DMS 273 treated with DMSO at 0.1 percent for 48 hours (cell line): ENCODE measurements at regions not wholly inside any gene's neighbourhood (a gene's known extent, or its start where the extent isn't known, plus 50 kb on each side); places are given as distances from the start of the nearest gene placed in this dataset.
"Not testable (repeated sequence)": the region's sequence is repeated elsewhere in the genome, so short reads cannot be mapped to it uniquely, and the experiment has no call there.

Source experiments
- DNase-seq: peaks from one replicate; lab custom pipeline; 2025; lab: John Stamatoyannopoulos, UW

DNA sequence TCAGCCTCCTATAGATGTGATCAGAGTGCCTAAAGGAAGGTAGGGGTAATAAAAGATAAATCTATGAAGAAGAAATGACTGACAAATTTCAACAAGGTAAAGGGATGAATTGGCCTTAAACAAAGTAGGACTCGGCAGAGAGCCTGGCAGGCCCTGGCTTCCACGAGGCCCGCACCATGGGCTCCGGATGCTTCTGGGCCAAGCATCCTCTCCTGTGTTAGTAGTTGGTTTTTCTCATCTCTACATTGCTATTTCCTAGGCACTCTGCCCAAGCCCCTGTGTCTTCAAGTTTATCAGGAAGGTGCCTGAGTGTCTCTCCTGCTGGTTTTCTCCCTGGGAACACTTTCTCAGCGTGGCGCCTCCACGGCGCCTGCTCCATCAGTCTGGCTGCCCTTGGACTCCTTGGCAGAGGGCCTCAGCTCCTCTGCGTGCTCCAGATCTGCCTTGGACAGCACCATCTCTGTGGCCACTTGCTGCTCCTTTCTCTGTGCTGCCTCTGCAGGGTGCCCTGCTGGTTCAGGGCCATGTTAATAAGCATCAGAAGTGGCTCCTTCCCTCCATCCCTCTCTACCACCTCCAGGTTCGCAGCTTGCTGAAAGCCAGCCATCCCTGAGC lies 413.3 kb upstream of the DPP6 start:
- no peak for DNase-seq

DNA sequence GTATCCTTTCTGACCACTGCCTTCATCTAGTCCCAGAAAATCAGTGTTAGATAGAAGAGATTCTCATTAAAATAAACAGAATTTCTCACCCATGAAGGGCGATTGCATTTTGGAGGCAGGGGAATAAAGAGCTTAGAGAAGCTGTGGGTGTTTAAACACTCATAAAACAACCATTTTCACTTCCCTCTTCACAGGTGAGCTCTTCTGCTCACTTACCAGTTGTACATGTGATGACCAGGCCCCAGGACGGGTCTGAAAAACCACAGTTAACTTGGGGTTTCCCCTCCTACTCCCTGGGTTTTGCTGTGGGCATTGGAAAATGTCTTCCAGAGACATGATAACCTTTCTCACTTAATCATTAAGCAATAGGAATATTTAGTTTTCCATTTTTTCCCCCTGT lies 411.6 kb upstream of the DPP6 start:
- DNase-seq, result no peak

DNA sequence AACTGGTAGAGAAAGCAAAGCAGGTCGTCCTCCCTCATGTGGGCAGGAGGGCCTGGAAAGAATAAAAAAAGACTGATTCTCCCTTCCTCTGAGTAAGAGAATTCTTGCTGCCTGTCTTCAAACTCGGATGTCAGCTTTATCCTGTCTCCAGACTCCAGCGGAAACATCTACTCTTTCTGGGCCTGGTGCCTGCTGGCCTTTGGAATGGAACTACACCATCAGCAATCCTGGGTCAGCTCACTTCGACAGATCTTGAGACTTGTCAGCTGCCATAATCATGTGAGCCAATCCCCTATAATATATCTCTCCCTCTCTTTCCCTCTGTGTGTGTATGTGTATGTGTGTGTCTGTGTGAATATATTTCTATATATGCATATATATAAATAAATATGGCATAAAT lies 411.0 kb upstream of the DPP6 start:
- DNase-seq, result no peak

DNA sequence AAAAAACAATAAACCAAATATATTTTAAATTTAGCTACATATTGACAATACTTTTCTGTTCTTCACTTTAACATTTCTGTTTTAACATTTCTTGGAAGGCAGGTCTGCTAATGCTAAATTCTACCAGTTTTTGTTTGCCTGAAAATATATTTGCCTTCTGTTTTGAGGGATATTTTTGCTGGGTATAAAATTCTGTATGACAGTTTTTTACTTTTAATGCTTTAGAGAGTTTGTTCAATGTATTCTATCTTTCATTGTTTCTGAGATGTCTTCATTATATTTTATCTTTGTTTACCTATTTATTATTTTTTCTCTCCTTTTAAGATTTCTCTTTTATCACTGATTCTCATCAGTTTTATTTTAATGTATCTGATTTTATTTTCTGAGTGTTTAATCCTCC lies 409.2 kb upstream of the DPP6 start:
- no peak for DNase-seq

DNA sequence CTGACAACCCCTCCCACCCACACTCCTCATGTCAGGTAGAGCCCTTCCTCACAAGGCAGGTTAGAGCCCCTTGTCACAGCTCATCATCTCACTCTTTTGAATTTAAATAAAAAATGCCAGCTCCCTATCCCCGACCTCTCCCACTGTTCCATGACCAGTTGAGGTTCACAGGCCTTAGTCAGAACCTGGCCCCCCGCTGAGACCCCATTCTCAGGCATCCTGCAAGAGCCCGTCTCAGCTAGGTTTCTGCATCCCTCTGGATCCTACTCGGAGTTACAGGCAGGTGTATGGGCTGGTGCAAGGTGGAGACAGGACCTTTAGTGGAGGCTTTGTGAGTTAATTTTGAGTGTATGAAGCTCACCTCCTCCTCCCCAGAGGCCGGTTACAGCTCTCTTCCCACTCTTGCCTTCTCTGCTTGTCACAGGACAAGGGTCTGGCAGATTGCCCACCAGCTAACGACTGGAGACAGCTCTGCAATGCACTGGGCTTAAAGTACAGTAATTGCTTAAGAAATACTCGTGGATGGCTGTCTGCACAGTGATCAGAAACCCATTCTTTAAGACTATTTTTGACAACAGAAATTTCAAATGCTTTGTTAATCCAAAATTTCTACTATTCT lies 394.9 kb upstream of the DPP6 start:
- no peak for DNase-seq

DNA sequence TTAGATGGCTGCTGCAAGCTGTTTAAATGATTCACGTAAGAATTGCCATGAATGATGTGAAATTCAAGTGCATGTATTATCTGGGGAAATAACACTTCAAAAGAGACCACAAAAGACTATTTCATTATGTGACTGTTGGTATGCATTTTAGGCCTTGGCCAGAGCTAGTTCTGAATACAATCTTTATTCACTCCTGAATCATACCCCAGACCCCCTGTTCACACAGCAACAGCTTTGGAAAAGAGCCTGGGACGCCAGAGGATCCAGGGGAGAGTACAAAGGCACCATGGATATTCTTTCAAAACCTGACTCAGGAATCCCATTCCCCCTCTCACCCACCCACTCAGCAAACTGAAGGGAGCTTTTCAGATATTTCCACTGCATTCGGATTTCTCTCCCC lies 377.1 kb upstream of the DPP6 start:
- DNase-seq, result no peak

DNA sequence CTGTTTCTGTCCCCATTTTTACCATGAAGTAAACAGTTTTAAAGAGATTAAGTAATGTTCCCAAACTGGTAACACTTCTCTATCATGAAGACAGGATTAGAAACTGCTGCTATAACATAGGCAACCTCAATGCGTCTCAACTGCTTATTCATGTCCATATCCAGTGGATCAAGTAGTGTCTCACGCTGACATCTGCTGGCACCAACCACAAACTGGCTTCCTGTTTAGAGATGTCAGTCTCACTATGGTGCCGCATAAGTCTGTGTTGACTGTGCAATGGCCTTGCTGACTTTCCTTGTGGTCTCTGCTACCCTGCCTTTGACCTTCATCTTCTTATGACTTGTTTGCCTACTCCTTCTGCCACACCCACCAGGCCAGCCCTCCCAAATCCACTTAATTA lies 369.6 kb upstream of the DPP6 start:
- no peak for DNase-seq

DNA sequence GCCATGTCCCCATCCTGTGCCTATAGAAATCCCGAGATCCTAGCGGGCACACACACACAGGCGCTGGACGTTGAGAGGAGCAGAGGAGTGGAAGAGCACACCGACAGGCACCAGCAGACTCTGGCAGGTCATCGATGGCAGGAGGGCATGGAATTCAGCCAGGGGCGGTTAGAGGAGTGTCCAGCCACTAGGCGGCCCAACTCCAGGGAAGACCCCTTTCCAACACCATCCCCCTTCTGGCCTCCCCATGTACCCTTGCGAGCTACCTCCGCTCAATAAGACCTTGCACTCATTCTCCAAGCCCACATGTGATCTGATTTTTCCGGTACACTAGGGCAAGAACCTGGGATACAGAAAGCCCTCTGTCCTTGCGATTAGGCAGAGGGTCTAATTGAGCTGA lies 356.0 kb upstream of the DPP6 start:
- no peak for DNase-seq

DNA sequence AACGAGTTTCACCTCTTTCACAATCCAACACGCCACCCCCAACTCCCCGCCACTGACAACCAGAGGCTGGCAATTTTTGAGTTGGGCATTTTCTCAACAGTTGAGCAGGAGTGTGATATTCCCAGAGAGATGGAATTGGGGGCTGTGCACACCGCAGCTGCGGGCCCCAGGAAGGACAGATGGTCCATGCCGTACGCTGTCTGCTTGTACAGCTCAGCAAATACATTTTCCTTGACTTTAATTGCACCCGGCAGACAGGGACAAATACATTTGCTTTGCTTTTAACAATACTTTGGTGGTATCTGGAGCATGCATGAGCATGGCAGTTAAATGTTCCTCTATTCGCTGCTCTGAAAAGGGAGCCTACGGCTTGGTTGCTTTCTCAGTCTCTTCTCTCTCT lies 354.2 kb upstream of the DPP6 start:
- no peak for DNase-seq

DNA sequence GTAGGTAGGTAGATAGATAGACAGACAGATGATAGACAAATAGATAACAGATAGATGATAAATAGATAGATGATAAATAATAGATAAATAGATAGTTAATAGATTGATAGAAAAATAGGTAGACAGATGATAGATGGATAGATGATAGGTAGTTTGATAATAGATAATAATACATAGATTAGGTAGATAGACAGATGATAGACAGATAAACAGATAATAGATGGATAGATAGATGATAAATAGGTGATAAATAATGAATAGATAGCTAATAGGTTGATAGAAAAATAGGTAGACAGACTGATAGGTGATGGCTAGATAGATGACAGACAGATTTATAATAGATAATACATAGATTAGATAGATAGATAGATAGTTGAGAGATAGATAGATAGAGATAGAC lies 350.5 kb upstream of the DPP6 start:
- no peak for DNase-seq

DNA sequence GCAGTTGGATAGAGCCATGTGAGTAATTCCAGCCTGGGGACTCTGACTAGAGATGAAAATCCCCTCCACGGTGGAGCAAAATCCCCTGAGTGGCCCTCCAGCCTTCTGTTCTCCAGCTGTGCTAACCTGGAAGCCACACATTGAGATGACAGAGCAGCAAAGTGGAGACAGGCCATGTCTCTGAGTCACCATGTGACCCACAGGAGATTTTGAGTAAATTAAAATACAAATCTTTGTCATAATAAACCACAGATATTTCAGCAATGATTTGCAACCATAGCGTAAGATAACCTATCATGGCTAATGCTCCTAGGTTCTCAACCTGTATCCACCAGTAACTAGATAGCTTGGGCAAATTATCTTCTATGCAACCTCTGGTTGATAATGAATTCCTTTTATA lies 328.3 kb upstream of the DPP6 start:
- DNase-seq, result not testable (repeated sequence)

DNA sequence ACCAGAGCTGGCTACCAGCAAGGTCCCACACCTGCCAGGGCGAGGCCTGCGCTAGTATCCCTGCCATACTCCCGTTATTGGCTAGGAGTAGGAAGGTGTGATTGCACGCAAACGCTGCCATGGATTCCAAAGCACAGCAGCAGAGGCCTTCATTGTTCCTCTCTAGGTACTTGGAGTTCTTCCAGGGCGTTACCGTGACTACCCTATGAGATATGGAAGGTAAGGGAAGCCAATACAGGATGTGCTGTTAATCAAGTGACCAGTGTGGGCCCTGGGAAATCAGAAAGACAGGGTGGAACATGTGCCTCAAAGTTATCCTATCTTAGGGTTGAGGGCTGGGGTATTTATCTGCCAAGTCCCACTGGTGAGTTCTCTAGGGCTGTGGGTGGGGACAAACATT lies 320.7 kb upstream of the DPP6 start:
- not testable (repeated sequence) for DNase-seq

DNA sequence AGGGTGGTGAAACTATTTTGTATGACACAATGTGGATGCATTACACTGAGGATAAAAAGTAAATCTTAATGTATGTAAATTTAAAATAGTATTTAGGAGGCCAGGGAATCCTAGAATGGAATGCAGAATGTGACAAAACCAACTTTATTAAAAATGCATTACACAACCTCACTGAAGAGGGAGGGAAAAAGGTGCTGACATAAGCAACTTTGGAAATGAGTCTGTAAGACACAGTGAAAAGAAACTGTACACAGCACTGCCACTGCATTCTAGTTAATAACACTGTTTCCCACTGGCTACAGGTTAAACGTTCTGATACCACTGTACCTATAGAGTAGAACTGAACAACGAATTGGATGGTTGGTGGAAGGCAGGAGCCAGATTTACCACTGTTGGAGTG lies 308.8 kb upstream of the DPP6 start:
- not testable (repeated sequence) for DNase-seq

DNA sequence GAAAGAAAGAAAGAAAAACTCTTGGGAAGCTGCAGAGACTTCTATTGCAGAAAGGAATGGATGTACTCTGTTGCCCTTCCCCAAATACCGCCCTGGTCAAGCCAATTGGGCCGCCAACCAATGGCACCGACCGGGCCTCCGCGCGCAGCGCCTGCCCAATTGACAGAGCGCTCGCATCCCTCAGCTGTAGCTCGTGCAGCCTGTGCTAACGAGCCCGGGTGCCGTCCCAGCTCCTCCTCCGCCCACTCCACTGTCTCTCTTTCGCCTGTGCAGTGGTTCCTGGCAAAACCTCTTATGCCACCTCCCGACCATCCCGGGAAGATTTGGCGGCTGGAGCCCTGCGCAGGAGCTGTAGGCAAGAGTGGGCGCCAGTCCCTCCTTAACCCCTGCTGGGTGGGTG lies 304.2 kb upstream of the DPP6 start:
- not testable (repeated sequence) for DNase-seq

DNA sequence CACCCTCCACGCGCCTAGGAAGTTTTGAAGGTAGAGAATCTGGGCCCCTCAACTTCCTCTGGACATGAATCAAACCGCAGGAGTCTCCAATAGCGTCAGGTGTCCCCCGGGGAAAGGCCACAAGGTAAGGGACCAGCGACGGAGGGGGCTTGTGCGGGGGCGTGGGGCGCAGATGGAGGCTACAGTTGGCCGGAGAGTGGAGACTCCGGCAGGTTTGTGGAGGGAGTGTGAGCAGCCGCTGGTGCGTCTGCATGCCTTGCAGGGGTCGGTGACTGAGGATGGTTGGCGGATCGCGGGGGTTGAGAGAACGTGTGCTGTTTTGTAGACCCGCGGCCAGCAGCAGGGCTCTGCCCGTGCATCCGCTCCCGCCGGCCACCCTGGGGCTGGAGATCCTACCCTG lies 303.3 kb upstream of the DPP6 start:
- not testable (repeated sequence) for DNase-seq

DNA sequence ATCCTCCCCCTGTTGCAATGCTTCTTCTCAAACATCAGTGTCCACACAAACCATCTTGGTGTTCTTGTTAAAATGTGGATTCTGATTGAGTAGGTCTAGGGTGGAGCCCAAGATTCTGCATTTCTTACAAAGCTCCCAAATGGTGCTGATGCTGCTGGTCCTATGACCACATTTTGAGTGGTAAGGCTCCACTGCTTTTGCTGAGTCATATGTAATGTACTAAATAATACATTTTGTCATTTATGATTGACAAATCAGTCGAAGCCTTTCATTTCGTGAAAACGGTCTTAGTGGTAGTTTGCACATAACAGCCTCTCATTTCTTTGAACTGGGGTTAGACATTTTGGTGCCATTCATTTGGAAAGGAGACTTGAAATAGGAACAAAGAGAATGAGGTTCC lies 286.3 kb upstream of the DPP6 start:
- DNase-seq, result not testable (repeated sequence)

DNA sequence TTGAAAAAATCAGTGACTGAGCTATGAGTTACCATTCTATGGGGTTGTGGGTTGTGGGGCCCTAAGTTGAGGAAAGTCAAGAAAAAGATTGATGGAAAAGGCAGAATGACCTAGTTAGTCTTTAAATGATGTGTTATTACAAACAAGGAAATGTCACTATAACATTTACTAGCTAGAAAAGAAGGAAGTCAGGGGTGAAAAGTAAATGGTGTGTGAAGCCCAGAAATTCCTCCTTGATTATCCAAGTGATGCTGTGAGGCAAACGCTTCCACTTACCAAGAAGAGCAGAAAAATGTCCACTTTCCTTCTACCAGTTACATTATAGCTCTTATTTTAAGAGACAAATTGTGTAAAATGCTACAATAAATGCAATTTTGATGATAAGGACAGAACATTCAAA lies 285.3 kb upstream of the DPP6 start:
- DNase-seq, result not testable (repeated sequence)

DNA sequence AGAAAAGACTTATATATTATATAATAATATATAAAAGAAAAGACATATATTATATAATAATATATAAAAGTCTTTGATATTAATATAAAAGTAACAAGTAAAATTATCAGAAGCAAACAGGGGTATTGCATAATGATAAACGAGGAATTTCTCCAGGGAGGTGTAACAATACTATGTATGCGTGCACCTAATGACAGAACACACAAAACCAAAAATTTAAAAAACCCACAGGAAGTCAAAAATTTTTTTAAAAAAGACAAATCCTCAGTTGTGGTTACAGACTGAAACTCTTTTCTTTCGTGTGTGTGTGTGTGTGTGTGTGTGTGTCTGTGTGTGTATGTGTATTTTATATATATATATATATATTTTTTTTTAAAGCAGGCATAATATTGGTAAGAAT lies 279.2 kb upstream of the DPP6 start:
- no peak for DNase-seq

DNA sequence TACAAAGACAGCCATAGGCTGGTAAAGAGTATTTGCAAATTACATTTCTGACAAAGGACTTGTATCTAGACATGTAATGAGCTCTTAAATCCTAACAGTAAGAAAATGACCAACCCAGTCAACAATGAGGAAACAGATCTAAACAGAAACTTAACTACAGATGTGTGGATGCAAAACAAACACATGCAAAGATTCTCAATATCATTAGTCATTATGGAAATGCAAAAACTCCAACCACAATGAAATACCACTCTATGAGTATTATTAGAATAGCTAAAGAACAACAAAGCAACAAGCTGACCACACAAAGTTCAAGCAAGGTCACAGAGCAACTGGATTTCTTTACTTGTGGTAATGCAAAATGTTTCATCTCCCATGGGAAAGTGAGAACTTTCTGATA lies 275.3 kb upstream of the DPP6 start:
- DNase-seq, result not testable (repeated sequence)

DNA sequence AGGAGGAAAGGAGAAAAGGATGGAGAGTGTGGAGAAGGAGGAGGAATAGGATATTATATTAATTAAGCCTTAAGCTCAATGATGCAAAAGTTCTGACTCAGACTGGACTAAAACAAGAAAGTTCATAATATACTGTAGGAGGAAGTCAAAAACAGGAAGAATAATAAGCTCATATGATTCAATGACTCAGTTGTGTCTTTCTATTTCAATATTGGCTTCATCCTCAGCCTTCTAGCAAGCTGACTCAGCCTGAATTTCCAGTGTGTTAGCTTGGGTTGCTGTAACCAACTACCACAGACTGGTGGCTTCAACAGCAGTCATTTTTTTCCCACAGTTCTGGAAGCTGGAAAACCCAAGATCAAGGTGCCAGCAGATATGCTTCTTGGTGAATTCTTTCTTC lies 254.8 kb upstream of the DPP6 start:
- DNase-seq, result not testable (repeated sequence)

DNA sequence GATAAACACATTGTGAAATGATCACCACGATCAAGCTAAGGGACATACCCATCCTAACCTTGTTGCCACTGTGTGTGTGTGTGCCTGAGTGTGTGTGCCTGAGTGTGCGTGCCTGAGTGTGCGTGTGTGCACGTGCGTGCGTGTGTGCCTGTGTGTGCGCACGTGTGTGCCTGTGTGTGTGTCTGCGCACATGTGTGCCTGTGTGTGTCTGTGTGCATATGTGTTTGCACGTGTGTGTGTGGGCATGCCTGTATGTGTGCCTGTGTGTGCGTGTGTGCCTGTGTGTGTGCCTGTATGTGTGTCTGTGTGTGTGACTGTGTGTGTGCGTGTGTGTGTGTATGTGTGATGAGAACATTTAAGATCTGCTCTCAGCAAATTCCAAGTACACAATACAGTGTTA lies 244.1 kb upstream of the DPP6 start:
- no peak for DNase-seq

DNA sequence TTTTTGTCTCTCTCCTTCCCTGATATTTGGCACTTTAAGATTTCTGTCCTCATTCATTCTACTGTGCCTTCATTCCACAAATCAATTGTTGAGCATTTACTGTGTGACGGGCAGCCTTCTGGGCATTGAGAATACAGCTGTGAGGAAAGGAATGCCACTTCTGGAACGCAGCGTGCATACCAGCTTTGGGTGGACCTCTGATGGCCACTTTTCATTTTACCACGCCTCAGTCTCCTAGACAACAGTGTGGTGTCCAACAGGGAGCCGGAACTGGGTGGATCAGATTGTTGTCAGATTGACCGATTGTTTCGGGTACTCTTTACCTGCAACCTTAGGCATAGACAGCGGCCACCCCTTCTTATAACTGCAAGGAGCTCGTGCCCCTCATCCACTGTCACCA lies 222.7 kb upstream of the DPP6 start:
- no peak for DNase-seq

DNA sequence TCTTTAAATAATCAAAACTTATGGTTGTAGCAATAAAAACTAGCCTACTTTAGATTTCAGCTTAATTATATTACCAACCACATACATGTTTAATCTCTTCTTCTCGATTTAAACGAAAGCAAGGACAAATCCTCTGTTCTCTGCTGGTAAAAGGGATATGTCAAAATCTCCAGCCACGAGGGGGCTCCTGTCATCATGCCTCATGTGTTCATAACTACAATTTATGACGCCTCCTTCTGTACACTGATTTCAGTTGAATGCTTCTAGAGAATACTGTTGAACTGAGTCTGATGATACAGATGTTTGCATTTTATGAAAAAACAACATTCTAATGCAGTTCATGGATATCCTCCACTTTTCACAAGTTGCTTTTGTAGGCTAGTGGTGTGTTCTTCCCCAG lies 220.0 kb upstream of the DPP6 start:
- no peak for DNase-seq

DNA sequence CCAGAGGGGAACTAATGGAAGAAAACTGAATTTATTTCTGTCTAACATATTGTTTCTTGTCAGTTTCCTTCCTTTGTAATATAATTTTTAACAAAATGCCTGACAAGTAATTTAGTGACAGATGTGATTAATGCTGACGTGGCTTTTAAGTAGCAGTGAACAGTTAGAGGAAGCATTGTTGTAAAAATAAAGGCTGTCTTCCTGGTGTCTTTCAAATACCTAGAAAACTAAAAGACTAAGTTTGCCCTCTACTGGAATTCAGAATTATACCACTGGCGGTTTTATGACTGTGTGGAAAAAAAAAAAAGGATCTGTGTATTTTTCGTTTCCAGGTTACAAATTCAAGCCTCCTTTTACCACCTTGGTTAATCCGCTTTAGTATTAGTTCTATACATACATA lies 217.1 kb upstream of the DPP6 start:
- no peak for DNase-seq
